ENCODE measurements at regions not wholly inside any gene's neighbourhood (a gene's known extent, or its start where the extent isn't known, plus 50 kb on each side); places are given as distances from the start of the nearest gene placed in this dataset.

DNA sequence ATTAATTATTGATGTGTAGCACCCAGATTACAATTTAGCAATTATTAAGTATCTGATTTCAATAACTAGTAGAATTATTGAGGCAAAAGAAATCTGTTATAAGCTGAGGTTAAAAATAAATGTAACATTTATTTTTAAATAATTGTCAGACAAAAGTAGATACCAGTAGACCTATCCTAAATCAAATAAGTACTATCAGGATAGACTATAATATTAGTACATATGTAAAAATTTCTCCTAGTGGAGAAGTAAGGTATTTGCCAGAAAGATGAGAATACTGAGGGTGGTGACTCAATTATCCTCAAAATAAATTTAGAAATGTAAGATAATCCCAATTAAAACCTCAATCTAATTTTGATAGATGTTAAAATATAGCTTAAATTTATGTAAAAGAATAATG lies 377.8 kb upstream of the CHRM3 start:
- no peak for DNase-seq (ENCODE audit: low read depth in 2 of 2)

DNA sequence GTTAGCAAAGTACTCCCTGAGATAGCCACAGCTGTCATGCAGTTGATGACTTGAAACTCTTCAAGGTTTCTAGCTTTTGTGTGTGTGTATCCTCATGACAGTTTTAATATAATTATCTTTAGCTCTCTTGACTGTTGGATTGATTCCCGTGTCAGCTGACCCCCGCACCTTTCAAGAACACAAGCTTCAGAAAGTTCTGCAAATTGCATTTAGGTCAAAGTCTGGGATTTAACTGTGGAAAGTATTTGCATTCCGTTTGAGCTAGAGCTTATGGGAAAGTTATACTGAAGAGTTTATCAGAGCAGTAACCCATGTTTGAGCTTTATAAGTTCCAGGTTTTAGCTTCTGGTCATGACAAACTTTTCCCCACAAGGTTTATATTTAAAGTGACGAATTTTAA lies 380.1 kb upstream of the CHRM3 start:
- DNase-seq (ENCODE audit: low read depth in 2 of 2): no peak

DNA sequence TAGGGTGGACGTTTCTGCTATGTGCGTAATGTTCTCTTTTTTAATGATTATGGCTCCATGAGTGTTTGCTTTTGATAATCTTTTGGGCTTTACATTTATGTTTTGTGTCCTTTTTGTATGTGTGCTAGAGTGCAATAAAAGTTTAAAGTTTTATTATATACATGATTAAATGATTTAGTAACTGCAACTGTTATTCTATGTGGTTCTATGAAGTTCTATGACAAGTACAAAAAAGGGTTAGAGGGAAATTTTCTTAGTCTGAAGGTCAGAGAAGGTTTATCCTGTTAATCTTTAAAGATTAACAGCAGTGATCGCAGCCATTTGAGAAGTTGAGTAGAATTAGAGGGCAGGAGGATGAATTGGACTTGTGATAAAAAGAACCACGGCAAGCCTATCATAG lies 386.4 kb upstream of the CHRM3 start:
- no peak for DNase-seq (ENCODE audit: low read depth in 2 of 2)

DNA sequence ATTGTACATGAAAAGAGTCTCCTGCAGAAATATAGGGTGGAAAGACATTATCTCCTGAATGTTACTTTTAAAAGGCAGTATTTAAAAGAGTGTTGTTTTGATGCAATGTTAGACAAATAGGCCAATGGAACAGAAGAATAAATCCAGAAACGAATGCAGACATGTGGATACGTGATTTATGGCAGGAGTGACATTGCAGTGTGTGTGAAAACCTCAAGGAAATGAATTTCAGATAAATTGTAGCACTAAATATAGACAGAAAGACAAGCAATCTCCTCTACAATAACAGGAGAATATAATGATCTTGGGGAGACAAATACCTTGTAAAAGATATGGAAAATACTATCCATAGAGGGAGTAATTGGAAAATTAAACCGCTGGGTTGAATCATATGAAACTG lies 387.8 kb upstream of the CHRM3 start:
- no peak for DNase-seq (ENCODE audit: low read depth in 2 of 2)

- no peak for DNase-seq (ENCODE audit: low read depth in 2 of 2)
These were observed 394.4 kb upstream of the CHRM3 start for GRCh38 chr1:238991765-238992495.

GRCh38 chr1:238985312-238985711 lies 401.1 kb upstream of the CHRM3 start:
- DNase-seq (ENCODE audit: low read depth in 2 of 2): no peak

DNA sequence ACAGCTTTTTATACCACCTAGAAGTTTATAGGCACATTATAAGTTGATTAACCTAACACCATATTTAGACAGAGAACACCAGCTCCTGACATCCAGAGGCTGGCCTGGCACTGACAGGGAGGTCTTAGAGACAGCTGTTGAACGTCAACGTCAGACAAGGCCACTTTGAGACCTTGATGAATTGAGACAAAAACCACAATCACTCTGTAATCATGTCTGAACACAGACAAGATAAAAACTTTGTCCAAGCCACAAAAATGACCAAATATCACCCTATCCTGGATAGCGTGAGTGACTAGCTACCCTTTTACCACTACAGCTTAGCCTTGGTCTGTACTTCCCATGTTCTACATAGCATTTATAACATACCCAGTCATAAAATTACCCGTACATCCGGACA lies 403.6 kb upstream of the CHRM3 start:
- no peak for DNase-seq (ENCODE audit: low read depth in 2 of 2)

- no peak for DNase-seq (ENCODE audit: low read depth in 2 of 2)
These were observed 404.9 kb upstream of the CHRM3 start for GRCh38 chr1:238981317-238981933.

GRCh38 chr1:238980053-238980452 lies 406.3 kb upstream of the CHRM3 start:
- DNase-seq (ENCODE audit: low read depth in 2 of 2): no peak

- no peak for DNase-seq (ENCODE audit: low read depth in 2 of 2)
These were observed 421.7 kb upstream of the CHRM3 start for GRCh38 chr1:238964631-238965030.

- DNase-seq (ENCODE audit: low read depth in 2 of 2): no peak
These were observed 423.4 kb upstream of the CHRM3 start for GRCh38 chr1:238962941-238963340.

- DNase-seq (ENCODE audit: low read depth in 2 of 2): no peak
These were observed 424.6 kb upstream of the CHRM3 start for GRCh38 chr1:238961790-238962189.

- DNase-seq (ENCODE audit: low read depth in 2 of 2): no peak
These were observed 426.3 kb upstream of the CHRM3 start for GRCh38 chr1:238960071-238960470.

GRCh38 chr1:238955934-238956333 lies 430.4 kb upstream of the CHRM3 start:
- no peak for DNase-seq (ENCODE audit: low read depth in 2 of 2)

DNA sequence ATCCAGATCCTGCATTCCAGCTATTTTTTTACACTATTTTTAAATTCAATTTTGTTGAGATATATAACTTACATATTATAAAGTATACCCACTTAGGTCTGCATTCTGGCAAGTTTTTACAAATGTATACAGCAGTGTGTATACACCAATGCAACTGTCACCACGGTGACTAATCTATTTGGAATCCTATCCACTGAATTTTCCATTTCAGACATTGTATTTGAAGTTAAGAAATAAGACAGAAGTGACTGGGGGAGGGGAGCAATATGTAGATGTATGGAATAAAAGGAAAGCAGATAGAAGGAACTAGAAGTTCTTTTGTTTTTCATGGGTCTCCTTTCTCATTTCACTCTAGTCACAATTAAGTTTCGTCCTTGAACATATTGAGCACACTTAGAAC lies 431.5 kb upstream of the CHRM3 start:
- no peak for DNase-seq (ENCODE audit: low read depth in 2 of 2)

DNA sequence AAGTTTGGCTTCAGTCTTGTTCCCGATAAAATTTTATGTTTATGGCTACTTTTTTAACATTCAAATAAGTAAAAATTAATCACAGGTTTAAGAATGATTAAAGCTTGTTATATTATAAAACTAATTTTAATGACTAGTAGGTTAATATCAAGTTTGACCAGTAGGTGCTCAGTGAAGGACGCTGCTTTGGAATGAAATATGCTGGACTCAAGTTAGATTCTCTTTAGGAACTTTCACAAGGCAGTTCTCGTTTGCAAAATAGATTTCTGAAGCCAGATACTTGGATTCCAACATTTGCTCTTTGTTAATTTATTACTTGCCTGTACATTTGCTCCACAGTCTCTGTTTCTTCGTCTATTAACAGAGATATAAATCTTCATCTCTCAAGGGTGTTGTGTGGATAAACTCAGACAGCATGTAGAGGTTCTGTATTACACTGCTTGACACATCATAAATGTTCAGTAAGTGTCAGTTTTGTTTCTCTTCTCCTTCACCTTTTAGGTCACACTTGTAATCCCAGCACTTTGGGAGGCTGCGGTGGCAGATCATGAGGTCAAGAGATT lies 432.8 kb upstream of the CHRM3 start:
- no peak for DNase-seq (ENCODE audit: low read depth in 2 of 2)

GRCh38 chr1:238951809-238952208 lies 434.6 kb upstream of the CHRM3 start:
- no peak for DNase-seq (ENCODE audit: low read depth in 2 of 2)

GRCh38 chr1:238950784-238951183 lies 435.6 kb upstream of the CHRM3 start:
- no peak for DNase-seq (ENCODE audit: low read depth in 2 of 2)

GRCh38 chr1:238950017-238950416 lies 436.4 kb upstream of the CHRM3 start:
- DNase-seq (ENCODE audit: low read depth in 2 of 2): no peak

DNA sequence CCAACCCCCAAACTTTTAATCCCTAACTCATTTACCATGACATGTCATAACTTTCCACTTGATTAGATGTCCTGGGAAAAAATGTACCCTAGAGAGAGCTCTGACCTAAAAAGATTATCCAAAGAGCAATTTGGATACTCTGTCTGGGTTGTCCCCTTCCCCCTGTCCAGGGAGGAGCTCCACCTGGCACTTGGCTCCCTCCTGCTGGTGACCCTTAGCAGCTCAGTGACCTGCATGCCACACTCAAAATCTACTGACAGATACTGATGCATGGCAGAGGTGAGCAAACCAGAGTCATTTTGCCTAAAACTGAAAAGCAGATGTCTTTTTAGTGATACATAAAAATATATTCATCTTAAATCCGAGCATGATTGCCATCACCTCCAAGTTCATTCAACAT lies 442.3 kb upstream of the CHRM3 start:
- DNase-seq (ENCODE audit: low read depth in 2 of 2): no peak

DNA sequence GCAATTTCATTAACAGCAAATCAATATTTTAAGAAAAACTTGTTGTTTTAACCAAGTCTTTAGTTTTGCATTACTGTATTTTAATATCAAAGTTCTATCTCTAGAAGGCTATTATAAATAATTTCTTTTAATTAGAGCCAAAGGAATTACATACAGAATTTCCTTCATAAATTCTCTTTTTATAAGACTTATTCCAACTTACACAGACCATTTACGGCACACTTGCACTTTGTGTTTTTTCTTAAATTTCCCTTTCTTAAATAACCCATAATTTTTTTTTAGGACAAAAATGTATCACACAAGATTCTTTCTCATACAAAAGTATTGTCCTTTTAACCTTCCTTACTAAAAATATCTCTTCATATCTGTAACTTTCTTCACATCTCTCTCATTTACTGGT lies 458.5 kb upstream of the CHRM3 start:
- no peak for DNase-seq (ENCODE audit: low read depth in 2 of 2)

GRCh38 chr1:238916828-238917227 lies 469.5 kb upstream of the CHRM3 start:
- no peak for DNase-seq (ENCODE audit: low read depth in 2 of 2)

GRCh38 chr1:238914346-238914745 lies 472.0 kb upstream of the CHRM3 start:
- DNase-seq (ENCODE audit: low read depth in 2 of 2): no peak

DNA sequence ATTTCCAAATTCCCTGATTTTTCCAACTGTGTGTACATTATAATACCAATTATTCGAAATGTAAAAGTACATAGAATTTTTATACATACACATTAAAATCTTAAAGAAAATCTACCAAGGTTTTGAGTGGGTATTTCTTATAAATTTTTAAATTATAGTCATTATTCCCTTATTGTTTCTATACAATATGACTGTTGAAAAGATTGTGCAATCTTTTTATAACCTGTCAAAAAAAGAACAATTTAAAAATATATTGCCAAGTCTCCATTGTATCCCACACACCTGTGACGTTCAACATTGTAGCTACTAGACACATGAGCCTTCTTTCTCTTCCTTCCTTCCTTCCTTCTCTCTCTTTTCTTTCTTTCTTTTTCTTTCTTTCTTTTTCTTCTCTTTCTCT lies 473.2 kb upstream of the CHRM3 start:
- DNase-seq (ENCODE audit: low read depth in 2 of 2): no peak

Data from activated CD4-positive, alpha-beta T cell treated with anti-CD3 and anti-CD28 coated beads for 24 hours (primary cell).